ENCODE measurements at regions not wholly inside any gene's neighbourhood (a gene's known extent, or its start where the extent isn't known, plus 50 kb on each side); places are given as distances from the start of the nearest gene placed in this dataset.

DNA sequence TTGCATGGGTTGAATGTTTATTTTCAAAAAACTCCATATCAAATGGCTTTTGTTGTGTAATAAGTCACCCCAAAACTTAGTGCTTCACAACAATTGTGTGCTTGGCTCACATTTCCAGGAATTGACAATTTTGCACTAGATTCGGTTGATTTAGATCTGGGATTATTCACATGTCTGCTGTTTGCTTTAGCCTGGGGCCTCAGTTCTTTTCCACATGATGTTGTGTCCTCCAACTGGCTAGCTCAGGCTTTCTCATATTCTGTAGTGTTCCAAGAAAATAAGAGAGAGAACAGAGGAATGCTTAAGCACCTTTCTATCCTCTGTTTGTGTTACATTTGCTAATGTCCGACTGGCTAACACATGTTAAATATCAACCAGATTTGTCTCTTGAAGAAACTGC is 281.5 kb upstream of the ADGRL4 start:
- TF ChIP-seq, protein P1, sequence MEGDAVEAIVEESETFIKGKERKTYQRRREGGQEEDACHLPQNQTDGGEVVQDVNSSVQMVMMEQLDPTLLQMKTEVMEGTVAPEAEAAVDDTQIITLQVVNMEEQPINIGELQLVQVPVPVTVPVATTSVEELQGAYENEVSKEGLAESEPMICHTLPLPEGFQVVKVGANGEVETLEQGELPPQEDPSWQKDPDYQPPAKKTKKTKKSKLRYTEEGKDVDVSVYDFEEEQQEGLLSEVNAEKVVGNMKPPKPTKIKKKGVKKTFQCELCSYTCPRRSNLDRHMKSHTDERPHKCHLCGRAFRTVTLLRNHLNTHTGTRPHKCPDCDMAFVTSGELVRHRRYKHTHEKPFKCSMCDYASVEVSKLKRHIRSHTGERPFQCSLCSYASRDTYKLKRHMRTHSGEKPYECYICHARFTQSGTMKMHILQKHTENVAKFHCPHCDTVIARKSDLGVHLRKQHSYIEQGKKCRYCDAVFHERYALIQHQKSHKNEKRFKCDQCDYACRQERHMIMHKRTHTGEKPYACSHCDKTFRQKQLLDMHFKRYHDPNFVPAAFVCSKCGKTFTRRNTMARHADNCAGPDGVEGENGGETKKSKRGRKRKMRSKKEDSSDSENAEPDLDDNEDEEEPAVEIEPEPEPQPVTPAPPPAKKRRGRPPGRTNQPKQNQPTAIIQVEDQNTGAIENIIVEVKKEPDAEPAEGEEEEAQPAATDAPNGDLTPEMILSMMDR (conservative IDR thresholded peaks at IDR 0.05; ENCODE audit: low read depth, low read length), result no peak
- no peak for TF ChIP-seq EZH2 (IDR thresholded peaks at IDR 0.05; ENCODE audit: borderline replicate concordance, low read depth, low read length, poor library complexity, severe bottlenecking)

All from A673 (cell line).